IMR-90 (cell line): ENCODE measurements at regions not wholly inside any gene's neighbourhood (a gene's known extent, or its start where the extent isn't known, plus 50 kb on each side); places are given as distances from the start of the nearest gene placed in this dataset.

Experiments
- ATAC-seq: fragments of 200-7000 bp; cut with Tn5 transposase; 2 replicates; pipeline ENCODE4 v1.9.1; 2020; ENCODE audit warnings: low read depth, mild to moderate bottlenecking, moderate library complexity
- BruUV-seq: library from RNA; stranded (reverse); fragments of 400-500 nt; replicated peaks from 2 replicates; lab custom pipeline; 2021; lab: Mats Ljungman, UMichigan
- CTCF ChIA-PET: fragments of 300-600 bp; formaldehyde crosslinking; extraction: SDS; loops from one replicate; lab custom pipeline; 2021; ENCODE audit warnings: antibody characterized with exemption; lab: Yijun Ruan, JAX
- POLR2A ChIA-PET: fragments of 300-600 bp; sonication (Branson Sonifier 250); formaldehyde crosslinking; loops from one replicate; lab custom pipeline; 2022; ENCODE audit warnings: antibody characterized with exemption; ENCODE audit not compliant: unreplicated experiment; lab: Charles Lee
- DNase-seq: peaks from one replicate; pipeline ENCODE4 v3.0.0; 2013
- H2AFZ ChIP-seq: replicated peaks from 2 replicates; pipeline ENCODE3; 2013; ENCODE audit warnings: low read length, mild to moderate bottlenecking; ENCODE audit not compliant: poor library complexity
- H2AK5ac ChIP-seq: 2 replicates; pipeline ENCODE4 v1.6.1; 2013; ENCODE audit warnings: low read depth, low read length, inconsistent platforms
- H2AK9ac ChIP-seq: replicated peaks from 2 replicates; pipeline ENCODE3; 2013; ENCODE audit warnings: mild to moderate bottlenecking, low read depth, low read length, moderate library complexity; ENCODE audit not compliant: poor library complexity
- H2BK120ac ChIP-seq: 2 replicates; pipeline ENCODE4 v1.6.1; 2013; ENCODE audit warnings: low read depth, low read length, inconsistent platforms
- H2BK15ac ChIP-seq: 3 replicates; pipeline ENCODE4 v1.6.1; 2013; ENCODE audit warnings: low read depth, low read length, inconsistent platforms
- H2BK20ac ChIP-seq: 2 replicates; pipeline ENCODE4 v1.6.1; 2013; ENCODE audit warnings: low read depth, mild to moderate bottlenecking, inconsistent platforms, low read length, moderate library complexity
- H2BK5ac ChIP-seq: 2 replicates; pipeline ENCODE4 v1.6.1; 2013; ENCODE audit warnings: mild to moderate bottlenecking, low read depth, low read length, inconsistent platforms; ENCODE audit not compliant: poor library complexity, severe bottlenecking
- H3K14ac ChIP-seq: replicated peaks from 2 replicates; pipeline ENCODE4 v1.6.1; 2013; ENCODE audit warnings: low read depth, low read length, inconsistent platforms
- H3K18ac ChIP-seq: 2 replicates; pipeline ENCODE4 v1.6.1; 2013; ENCODE audit warnings: low read depth, low read length, control low read depth
- H3K23ac ChIP-seq: 2 replicates; pipeline ENCODE4 v1.6.1; 2013; ENCODE audit warnings: low read depth, low read length, inconsistent platforms
- H3K27ac ChIP-seq: 2 replicates; pipeline ENCODE4 v1.5.1; 2013; ENCODE audit warnings: mild to moderate bottlenecking, control low read depth, low read length; ENCODE audit not compliant: insufficient read depth
- H3K27me3 ChIP-seq: 2 replicates; pipeline ENCODE4 v1.6.1; 2013; ENCODE audit warnings: low read length; ENCODE audit not compliant: control insufficient read depth, insufficient read depth
- H3K36me3 ChIP-seq: 2 replicates; pipeline ENCODE4 v1.6.1; 2013; ENCODE audit warnings: low read length, mixed read lengths; ENCODE audit not compliant: control insufficient read depth, insufficient read depth
- H3K4ac ChIP-seq: 2 replicates; pipeline ENCODE4 v1.6.1; 2013; ENCODE audit warnings: low read depth, low read length, inconsistent platforms
- H3K4me1 ChIP-seq: 2 replicates; pipeline ENCODE4 v1.6.1; 2013; ENCODE audit warnings: low read length, mixed read lengths; ENCODE audit not compliant: control insufficient read depth, insufficient read depth
- H3K4me2 ChIP-seq: 2 replicates; pipeline ENCODE4 v1.6.1; 2013; ENCODE audit warnings: low read depth, mild to moderate bottlenecking, control low read depth, low read length, moderate library complexity
- H3K4me3 ChIP-seq: 2 replicates; pipeline ENCODE4 v1.5.1; 2013; ENCODE audit warnings: low read depth, mild to moderate bottlenecking, control low read depth, low read length, moderate library complexity; ENCODE audit not compliant: insufficient read depth
- H3K56ac ChIP-seq: 2 replicates; pipeline ENCODE4 v1.6.1; 2013; ENCODE audit warnings: low read length, inconsistent platforms; ENCODE audit not compliant: insufficient read depth; ENCODE audit errors: extremely low read depth
- H3K79me1 ChIP-seq, 2 experiments: 2 replicates each; pipeline ENCODE4 v1.6.1; 2013; ENCODE audit warnings: low read length in 2 of 2, inconsistent platforms in 1 of 2, low read depth in 1 of 2
- H3K9ac ChIP-seq: 2 replicates; pipeline ENCODE4 v1.6.1; 2013; ENCODE audit warnings: low read depth, low read length, control low read depth
- H3K9me1 ChIP-seq: 2 replicates; pipeline ENCODE4 v1.6.1; 2013; ENCODE audit warnings: low read length, inconsistent platforms; ENCODE audit not compliant: insufficient read depth
- H3K9me3 ChIP-seq: 2 replicates; pipeline ENCODE4 v1.6.1; 2013; ENCODE audit warnings: low read length; ENCODE audit not compliant: control insufficient read depth, insufficient read depth
- H4K20me1 ChIP-seq: 2 replicates; pipeline ENCODE4 v1.6.1; 2013; ENCODE audit warnings: low read length, inconsistent platforms; ENCODE audit not compliant: insufficient read depth
- H4K5ac ChIP-seq: 2 replicates; pipeline ENCODE4 v1.6.1; 2013; ENCODE audit warnings: mild to moderate bottlenecking, low read depth, low read length, control low read depth
- H4K8ac ChIP-seq, 2 experiments: 2 replicates each; pipeline ENCODE4 v1.6.1; 2013; ENCODE audit warnings: low read depth in 2 of 2, low read length in 2 of 2, control low read depth in 1 of 2, inconsistent platforms in 1 of 2
- H4K91ac ChIP-seq: 2 replicates; pipeline ENCODE4 v1.6.1; 2013; ENCODE audit warnings: low read depth, low read length, inconsistent platforms; ENCODE audit not compliant: insufficient read depth
- BHLHE40 ChIP-seq: fragments of 150-350 bp; IDR thresholded peaks from 2 replicates; pipeline ENCODE4 v1.6.1; 2016; ENCODE audit warnings: mild to moderate bottlenecking, low read depth, low read length
- FOS ChIP-seq: fragments of 150-350 bp; IDR thresholded peaks from 2 replicates; pipeline ENCODE4 v1.6.1; 2016; ENCODE audit warnings: low read depth, low read length
- NFE2L2 ChIP-seq: fragments of 150-350 bp; IDR thresholded peaks from 2 replicates; pipeline ENCODE4 v1.6.1; 2016; ENCODE audit warnings: low read depth, mild to moderate bottlenecking, low read length
- POLR2A ChIP-seq: IDR thresholded peaks from 2 replicates; pipeline ENCODE4 v1.6.1; 2012; ENCODE audit warnings: mild to moderate bottlenecking, low read depth, low read length
- RAD21 ChIP-seq: IDR thresholded peaks from 2 replicates; pipeline ENCODE4 v1.6.1; 2012; ENCODE audit warnings: low read length, improper control_type of control experiment
- RFX5 ChIP-seq: IDR thresholded peaks from 2 replicates; pipeline ENCODE4 v1.8.0; 2012; ENCODE audit warnings: low read depth, mild to moderate bottlenecking, low read length, moderate library complexity
- USF2 ChIP-seq: fragments of 150-350 bp; IDR thresholded peaks from 2 replicates; pipeline ENCODE4 v1.6.1; 2017; ENCODE audit warnings: mild to moderate bottlenecking, antibody characterized with exemption, low read length, low read depth
- WGBS, 2 experiments: methylation state at CpG; one replicate each; pipeline versions ENCODE4 v1.1.5 to v1.1.7; 2013; ENCODE audit warnings: missing lambda C conversion rate in 2 of 2; ENCODE audit not compliant: insufficient read length in 1 of 2; ENCODE audit errors: extremely low coverage in 2 of 2; 5-methylcytosine and 5-hydroxymethylcytosine counted together
- dilution Hi-C: fragments of 300-500 bp; cut with HindIII; formaldehyde crosslinking; loops from one replicate; pipeline ENCODE4 v1.14.3; 2018; ENCODE audit warnings: low sequenced_read_pairs; ENCODE audit not compliant: unreplicated experiment
- in situ Hi-C: fragments of 300-500 bp; cut with MboI; formaldehyde crosslinking; loops from 3 replicates; pipeline ENCODE4 v1.14.3; 2019; ENCODE audit warnings: low sequenced_read_pairs, inconsistent platforms, mixed read lengths
- intact Hi-C: fragments of 100-400 bp; cut with micrococcal nuclease; formaldehyde crosslinking; loops from 2 replicates; pipeline ENCODE4 v1.10.0; 2022

- TF ChIP-seq BHLHE40 (no peak), POLR2A (no peak), FOS (no peak), NFE2L2 (no peak), RAD21 (no peak), USF2 (no peak), RFX5 (no peak)
- H3K36me3 ChIP-seq: no peaks in the 10 kb centered on the region
- H4K8ac ChIP-seq: no peak overlapping the region
- H2BK120ac ChIP-seq: no peak overlapping the region
- CTCF ChIA-PET: no interaction called here
- H3K23ac ChIP-seq: no peak overlapping the region
- in situ Hi-C loops (no loop called here), dilution Hi-C loops (no loop called here), intact Hi-C loops (no loop called here)
- H3K27ac ChIP-seq: no peak overlapping the region
- no peak overlapping the region for H2BK15ac ChIP-seq
- no peak overlapping the region for H3K4me3 ChIP-seq
- H4K5ac ChIP-seq: no peak overlapping the region
- POLR2A ChIA-PET: no interaction called here
- ATAC-seq: no peak
- H4K20me1 ChIP-seq: no peaks in the 10 kb centered on the region
- peaks cover 3% of the 10 kb centered on the region; the same call in 1 of the 2 replicates for H3K9me3 ChIP-seq
- DNase-seq: no peak
- H3K27me3 ChIP-seq: no peaks in the 10 kb centered on the region
- no CpG with 5 or more reads among the region's 9 CpGs for WGBS, 2 experiments
- H2BK5ac ChIP-seq: no peak overlapping the region
- no peaks in the 10 kb centered on the region for H3K79me1 ChIP-seq
- H3K14ac ChIP-seq: no peak overlapping the region
- H3K4me2 ChIP-seq: no peak overlapping the region
- no peak overlapping the region for H3K9ac ChIP-seq
- no peak overlapping the region for H2AFZ ChIP-seq
- no peak overlapping the region for H2BK20ac ChIP-seq
- no peak overlapping the region for H3K4ac ChIP-seq
- H3K56ac ChIP-seq: no peak overlapping the region
- H3K18ac ChIP-seq: no peak overlapping the region
- no peaks in the 10 kb centered on the region for H3K9me1 ChIP-seq
- BruUV-seq: no TSS peak
- no peak overlapping the region for H4K91ac ChIP-seq
- H2AK5ac ChIP-seq: no peak overlapping the region
- no peak overlapping the region for H2AK9ac ChIP-seq
- H3K4me1 ChIP-seq: peaks cover 2% of the 10 kb centered on the region; the same call in 1 of the 2 replicates
These were observed 284.4 kb downstream of the SOX11 start for GRCh38 chr2:5976531-5977065.
